Astrocyte of the cerebellum (primary cell): ENCODE measurements at regions not wholly inside any gene's neighbourhood (a gene's known extent, or its start where the extent isn't known, plus 50 kb on each side); places are given as distances from the start of the nearest gene placed in this dataset.

Experiments
- DNase-seq: peaks from one replicate; pipeline ENCODE4 v3.0.0-alpha.2; 2011; ENCODE audit warnings: low read depth
- H3K4me3 ChIP-seq: 2 replicates; pipeline ENCODE4 v1.5.1; 2011; ENCODE audit warnings: mild to moderate bottlenecking, low read depth, low read length, moderate library complexity
- in situ Hi-C: cut with HindIII; loops from 2 replicates; pipeline ENCODE4 v1.10.0; 2017; ENCODE audit warnings: low sequenced_read_pairs
- TF ChIP-seq, protein P1 (sequence below): IDR thresholded peaks from 2 replicates; pipeline ENCODE4 v1.5.1; 2012; ENCODE audit warnings: low read length, low read depth, moderate library complexity, mild to moderate bottlenecking; ENCODE audit errors: missing control alignments

- in situ Hi-C loops = no loop called here
- H3K4me3 ChIP-seq = no peak overlapping the region
- TF ChIP-seq, protein P1, sequence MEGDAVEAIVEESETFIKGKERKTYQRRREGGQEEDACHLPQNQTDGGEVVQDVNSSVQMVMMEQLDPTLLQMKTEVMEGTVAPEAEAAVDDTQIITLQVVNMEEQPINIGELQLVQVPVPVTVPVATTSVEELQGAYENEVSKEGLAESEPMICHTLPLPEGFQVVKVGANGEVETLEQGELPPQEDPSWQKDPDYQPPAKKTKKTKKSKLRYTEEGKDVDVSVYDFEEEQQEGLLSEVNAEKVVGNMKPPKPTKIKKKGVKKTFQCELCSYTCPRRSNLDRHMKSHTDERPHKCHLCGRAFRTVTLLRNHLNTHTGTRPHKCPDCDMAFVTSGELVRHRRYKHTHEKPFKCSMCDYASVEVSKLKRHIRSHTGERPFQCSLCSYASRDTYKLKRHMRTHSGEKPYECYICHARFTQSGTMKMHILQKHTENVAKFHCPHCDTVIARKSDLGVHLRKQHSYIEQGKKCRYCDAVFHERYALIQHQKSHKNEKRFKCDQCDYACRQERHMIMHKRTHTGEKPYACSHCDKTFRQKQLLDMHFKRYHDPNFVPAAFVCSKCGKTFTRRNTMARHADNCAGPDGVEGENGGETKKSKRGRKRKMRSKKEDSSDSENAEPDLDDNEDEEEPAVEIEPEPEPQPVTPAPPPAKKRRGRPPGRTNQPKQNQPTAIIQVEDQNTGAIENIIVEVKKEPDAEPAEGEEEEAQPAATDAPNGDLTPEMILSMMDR = no peak
Observed at GRCh38 chr2:129737660-129738527, 241.6 kb upstream of the RAB6C start.

GRCh38 chr2:129738799-129739198 is 240.7 kb upstream of the RAB6C start:
- H3K4me3 ChIP-seq = no peak overlapping the region
- no peak for DNase-seq
- in situ Hi-C loops = no loop called here
- TF ChIP-seq, protein P1 = no peak

More at GRCh38 chr2:129737660-129738527, 241.6 kb upstream of the RAB6C start:
- no peak for DNase-seq

DNA sequence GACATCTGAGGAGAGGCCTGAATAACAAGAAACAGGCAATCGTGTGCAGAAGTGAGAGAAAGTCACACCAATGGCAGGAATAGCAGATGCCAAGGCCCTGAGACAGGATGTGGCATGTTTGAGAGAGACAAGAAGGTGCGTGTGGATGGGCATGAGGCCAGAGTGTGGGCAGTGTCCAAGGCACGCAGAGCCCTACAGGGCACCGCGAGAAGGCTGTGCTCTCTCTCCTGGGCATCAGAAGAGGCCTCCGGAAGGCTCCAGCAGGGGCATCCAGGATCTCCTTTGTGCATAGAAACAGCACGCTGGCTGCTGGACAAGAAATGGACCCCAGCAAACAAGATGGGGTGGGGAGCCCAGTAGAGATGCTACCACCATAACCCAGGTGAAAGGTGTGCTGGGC is 239.0 kb upstream of the RAB6C start:
- H3K4me3 ChIP-seq = no peak overlapping the region
- no peak for DNase-seq
- in situ Hi-C loops = no loop called here
- TF ChIP-seq, protein P1 = no peak

GRCh38 chr2:129741165-129741564 is 238.3 kb upstream of the RAB6C start:
- TF ChIP-seq, protein P1 = no peak
- no peak overlapping the region for H3K4me3 ChIP-seq
- no peak for DNase-seq
- in situ Hi-C loops = no loop called here

DNA sequence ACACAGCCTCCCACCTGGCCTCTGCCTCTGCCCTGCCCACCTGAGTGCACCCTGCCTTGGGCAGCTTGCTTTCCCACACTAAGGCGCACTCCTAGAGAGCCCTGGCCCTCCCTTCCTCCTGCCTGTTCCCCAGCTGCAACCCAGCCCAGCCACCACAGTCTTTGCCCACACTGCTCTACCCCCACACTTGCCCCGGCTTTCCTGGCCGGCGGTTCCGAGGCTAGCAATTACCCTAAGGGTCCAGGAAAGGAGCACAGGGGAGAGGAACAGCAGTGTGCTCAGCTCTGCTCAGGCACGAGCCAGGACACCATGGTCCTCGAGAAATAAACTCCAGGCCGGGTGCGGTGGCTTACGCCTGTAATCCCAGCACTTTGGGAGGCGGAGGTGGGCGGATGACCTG is 237.8 kb upstream of the RAB6C start:
- DNase-seq = no peak
- H3K4me3 ChIP-seq = no peak overlapping the region
- TF ChIP-seq, protein P1 = no peak
- in situ Hi-C loops = no loop called here

- in situ Hi-C loops = no loop called here
- TF ChIP-seq, protein P1 = no peak
Observed at GRCh38 chr2:129742415-129743180, 236.9 kb upstream of the RAB6C start.

More at GRCh38 chr2:129742415-129743180, 236.9 kb upstream of the RAB6C start:
- no peak overlapping the region for H3K4me3 ChIP-seq
- DNase-seq = no peak
